GM12878 (cell line): ENCODE measurements at regions not wholly inside any gene's neighbourhood (a gene's known extent, or its start where the extent isn't known, plus 50 kb on each side); places are given as distances from the start of the nearest gene placed in this dataset.

Source experiments
- ATAC-seq: fragments of 200-7000 bp; cut with Tn5 transposase; 3 replicates; pipeline ENCODE4 v1.9.1; 2020; ENCODE audit warnings: mild to moderate bottlenecking, moderate library complexity
- BruUV-seq: library from RNA; stranded (reverse); fragments of 400-500 nt; replicated peaks from 2 replicates; lab custom pipeline; 2021; lab: Mats Ljungman, UMichigan
- CTCF ChIA-PET: fragments of 300-600 bp; sonication (Branson Sonifier 250); formaldehyde crosslinking; extraction: SDS; loops from one replicate; lab custom pipeline; 2021; ENCODE audit warnings: inconsistent platforms; lab: Yijun Ruan, JAX
- POLR2A ChIA-PET: fragments of 350-600 bp; formaldehyde crosslinking; extraction: SDS; loops from one replicate; lab custom pipeline; 2021; ENCODE audit warnings: inconsistent platforms; lab: Charles Lee
- RAD21 ChIA-PET: fragments of 300-600 bp; sonication (Branson Sonifier 250); formaldehyde crosslinking; loops from one replicate; lab custom pipeline; 2023; ENCODE audit warnings: antibody characterized with exemption; ENCODE audit not compliant: unreplicated experiment; lab: Charles Lee
- SMC1A ChIA-PET: fragments of 300-600 bp; sonication (Branson Sonifier 250); formaldehyde crosslinking; loops from one replicate; lab custom pipeline; 2023; ENCODE audit not compliant: unreplicated experiment, uncharacterized antibody; lab: Charles Lee
- DNase-seq: peaks from one replicate; pipeline ENCODE4 v3.0.0-alpha.2; 2011; ENCODE audit warnings: low read depth, low spot score
- FAIRE-seq: peaks from 3 replicates; lab custom pipeline; 2011; peaks lifted over from hg19 to GRCh38; lab: Jason Lieb, UNC
- H2AFZ ChIP-seq: 2 replicates; pipeline ENCODE4 v1.6.0; 2011; ENCODE audit warnings: low read depth, low read length, control low read depth; ENCODE audit not compliant: control insufficient read depth
- H3K27ac ChIP-seq: 2 replicates; pipeline ENCODE4 v1.5.1; 2011; ENCODE audit warnings: control low read depth; ENCODE audit not compliant: control insufficient read depth, insufficient read depth
- H3K27me3 ChIP-seq, 2 experiments: replicated peaks in 1 of 2; 2 replicates each; pipeline versions ENCODE4 v1.6.0 to v1.6.1; 2011; ENCODE audit warnings: low read length in 1 of 2; ENCODE audit not compliant: control insufficient read depth in 2 of 2, insufficient read depth in 2 of 2
- H3K36me3 ChIP-seq, 2 experiments: 2 replicates each; pipeline ENCODE4 v1.5.1; 2011; ENCODE audit warnings: low read length in 1 of 2; ENCODE audit not compliant: control insufficient read depth in 2 of 2, insufficient read depth in 2 of 2
- H3K4me1 ChIP-seq: 2 replicates; pipeline ENCODE4 v1.6.1; 2011; ENCODE audit warnings: mild to moderate bottlenecking, low read length, moderate library complexity, mixed read lengths; ENCODE audit not compliant: control insufficient read depth, insufficient read depth
- H3K4me2 ChIP-seq: 2 replicates; pipeline ENCODE4 v1.6.0; 2011; ENCODE audit warnings: control low read depth; ENCODE audit not compliant: control insufficient read depth, insufficient read depth
- H3K4me3 ChIP-seq: fragments of 200-600 bp; sonication (generic); 2 replicates; pipeline ENCODE4 v1.5.1; 2016
- H3K79me2 ChIP-seq: 2 replicates; pipeline ENCODE4 v1.6.0; 2011; ENCODE audit warnings: low read length; ENCODE audit not compliant: control insufficient read depth, insufficient read depth
- H3K9ac ChIP-seq: 2 replicates; pipeline ENCODE4 v1.8.0; 2011; ENCODE audit warnings: low read length, control low read depth, mixed read lengths; ENCODE audit not compliant: control insufficient read depth, insufficient read depth
- H3K9me3 ChIP-seq: replicated peaks from 3 replicates; pipeline ENCODE4 v1.5.1; 2011; ENCODE audit warnings: mild to moderate bottlenecking, low read length; ENCODE audit not compliant: control insufficient read depth, insufficient read depth
- H4K20me1 ChIP-seq: 2 replicates; pipeline ENCODE4 v1.6.0; 2011; ENCODE audit not compliant: control insufficient read depth, insufficient read depth
- BACH1 ChIP-seq: fragments of 450-650 bp; IDR thresholded peaks from 2 replicates; pipeline ENCODE4 v1.6.1; 2017; ENCODE audit warnings: mild to moderate bottlenecking, borderline replicate concordance
- BCLAF1 ChIP-seq: fragments of 450-650 bp; IDR thresholded peaks from 2 replicates; pipeline ENCODE4 v1.6.1; 2017; ENCODE audit warnings: antibody characterized with exemption, mild to moderate bottlenecking, moderate library complexity
- EP300 ChIP-seq, 2 experiments: fragments of 150-350 bp in 1 of 2; IDR thresholded peaks; 2 replicates each; pipeline ENCODE4 v1.6.1; 2011 to 2012; ENCODE audit warnings: low read depth in 2 of 2, low read length in 2 of 2, borderline replicate concordance in 1 of 2, improper control_type of control experiment in 1 of 2, inconsistent platforms in 1 of 2; ENCODE audit not compliant: control insufficient read depth in 1 of 2
- HDGF ChIP-seq: fragments of 450-650 bp; IDR thresholded peaks from 2 replicates; pipeline ENCODE4 v1.6.1; 2016; ENCODE audit warnings: antibody characterized with exemption
- IRF3 ChIP-seq: fragments of 450-650 bp; IDR thresholded peaks from 2 replicates; pipeline ENCODE4 v1.6.1; 2014; ENCODE audit warnings: mild to moderate bottlenecking
- PML ChIP-seq: IDR thresholded peaks from 2 replicates; pipeline ENCODE4 v1.6.1; 2012; ENCODE audit warnings: low read length, inconsistent platforms
- POLR2AphosphoS2 ChIP-seq: IDR thresholded peaks from 2 replicates; pipeline ENCODE4 v1.6.1; 2011; ENCODE audit warnings: low read depth, mild to moderate bottlenecking, low read length, improper control_type of control experiment, moderate library complexity
- PRDM15 ChIP-seq: fragments of 450-650 bp; formaldehyde crosslinking; IDR thresholded peaks from 2 replicates; pipeline ENCODE4 v1.4.0; 2020; ENCODE audit warnings: mild to moderate bottlenecking, moderate library complexity
- RFX5 ChIP-seq: IDR thresholded peaks from 2 replicates; pipeline ENCODE4 v1.6.1; 2011; ENCODE audit warnings: low read depth, low read length, improper control_type of control experiment
- RUNX3 ChIP-seq: IDR thresholded peaks from 2 replicates; pipeline ENCODE4 v1.6.1; 2012; ENCODE audit warnings: low read length, inconsistent platforms
- SP1 ChIP-seq: IDR thresholded peaks from one replicate; pipeline ENCODE4 v1.6.1; 2011; ENCODE audit warnings: low read depth, low read length
- SREBF1 ChIP-seq: IDR thresholded peaks from 2 replicates; pipeline ENCODE4 v1.6.1; 2012; ENCODE audit warnings: mild to moderate bottlenecking, low read length
- ZBTB40 ChIP-seq: fragments of 450-650 bp; IDR thresholded peaks from 2 replicates; pipeline ENCODE4 v1.6.1; 2016; ENCODE audit warnings: mild to moderate bottlenecking, moderate library complexity, borderline replicate concordance
- ZNF622 ChIP-seq: fragments of 450-650 bp; IDR thresholded peaks from 2 replicates; pipeline ENCODE4 v1.6.1; 2017; ENCODE audit warnings: mild to moderate bottlenecking, inconsistent platforms
- WGBS: methylation state at CpG from one replicate; pipeline ENCODE4 v1.1.6; 2016; ENCODE audit warnings: low lambda C conversion rate; ENCODE audit not compliant: insufficient replicate concordance, insufficient coverage; ENCODE audit errors: missing lambda C conversion rate; 5-methylcytosine and 5-hydroxymethylcytosine counted together
- in situ Hi-C: fragments of 300-500 bp; cut with MboI; formaldehyde crosslinking; loops from 9 replicates; pipeline ENCODE4 v1.14.3; 2018; ENCODE audit warnings: mixed read lengths
- intact Hi-C: fragments of 100-400 bp; cut with micrococcal nuclease; formaldehyde crosslinking; loops from one replicate; pipeline ENCODE4 v1.14.2; 2022; ENCODE audit not compliant: unreplicated experiment

GRCh38 chr17:65413390-65413789 is 148.1 kb downstream of the AXIN2 start:
- ChIA-PET CTCF (no interaction called here), RAD21 (no interaction called here), POLR2A (interaction anchor here (0.7 kb wide), 1 partner anchor 23 kb away, joined by 5 read pairs; no protein-coding TSS in a partner anchor), SMC1A (interaction anchor here (0.8 kb wide), 1 partner anchor 358 kb away, joined by 3 read pairs; no protein-coding TSS in a partner anchor)
- Histone ChIP-seq H3K36me3 (no peaks in the 10 kb centered on the region), H3K27ac (no peak overlapping the region), H3K4me2 (no peak overlapping the region), H3K4me3 (no peak overlapping the region), H4K20me1 (no peaks in the 10 kb centered on the region), H3K79me2 (no peaks in the 10 kb centered on the region), H3K9ac (no peak overlapping the region), H3K4me1 (no peaks in the 10 kb centered on the region), H2AFZ (no peak overlapping the region), H3K27me3 (no peaks in the 10 kb centered on the region), H3K9me3 (no peaks in the 10 kb centered on the region)
- ATAC-seq (no peak), DNase-seq (no peak), FAIRE-seq (no peak)
- WGBS = 39% methylated on average over 2 of the region's 2 CpGs
- no TSS peak for BruUV-seq
- intact Hi-C loops (no loop called here), in situ Hi-C loops (no loop called here)
- TF ChIP-seq RUNX3 (no peak), ZNF622 (no peak), HDGF (no peak), BCLAF1 (no peak), SP1 (no peak), IRF3 (no peak), PRDM15 (CRISPR knock-in tag) (no peak), ZBTB40 (no peak), RFX5 (no peak), PML (no peak), EP300 (IDR thresholded peaks at IDR 0.05; ENCODE audit: borderline replicate concordance in 1 of 2, control insufficient read depth in 1 of 2, low read depth in 2 of 2, low read length in 2 of 2) (no peak), SREBF1 (no peak), POLR2AphosphoS2 (no peak), BACH1 (no peak)
